ENCODE measurements at regions not wholly inside any gene's neighbourhood (a gene's known extent, or its start where the extent isn't known, plus 50 kb on each side); places are given as distances from the start of the nearest gene placed in this dataset.

DNA sequence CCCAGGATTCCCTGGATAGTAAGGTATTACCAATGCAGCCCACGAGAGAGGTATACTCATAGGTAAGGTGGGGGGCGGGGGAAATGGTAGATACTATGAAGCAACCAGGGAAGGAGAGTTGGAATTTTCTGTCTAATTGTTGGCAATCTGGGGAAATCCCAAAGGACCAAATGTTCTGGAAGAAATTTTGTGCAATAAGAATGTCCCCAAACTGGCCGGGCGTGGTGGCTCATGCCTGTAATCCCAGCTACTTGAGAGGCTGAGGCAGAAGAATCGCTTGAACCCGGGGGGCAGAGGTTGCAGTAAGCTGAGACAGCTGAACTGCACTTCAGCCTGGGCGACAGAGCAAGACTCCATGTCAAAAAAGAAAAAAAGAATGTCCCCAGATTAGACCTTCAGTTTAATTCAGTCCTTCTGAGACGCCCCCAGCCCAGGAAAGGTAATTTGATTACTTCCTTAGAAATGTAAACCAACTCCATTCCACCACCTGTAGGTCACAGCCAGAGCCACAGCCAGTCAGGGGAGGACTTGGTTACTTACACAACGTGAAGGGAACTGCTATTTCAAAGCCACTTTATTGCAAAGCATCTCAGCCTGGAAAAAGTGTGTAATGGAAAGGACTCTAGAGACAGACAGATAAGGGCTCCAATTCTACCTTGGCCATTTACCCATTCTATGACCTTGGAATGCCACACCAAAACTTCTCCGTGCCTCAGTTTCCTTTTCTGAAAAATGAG lies 50.0 kb upstream of the KLF4 start:
- TF ChIP-seq ZNF707 (tag by site-specific recombination; IDR thresholded peaks at IDR 0.05) (no peak), ZNF830 (tag by site-specific recombination; IDR thresholded peaks at IDR 0.05; ENCODE audit: low read depth) (no peak), ZNF394 (tag by site-specific recombination; IDR thresholded peaks at IDR 0.05; ENCODE audit: borderline replicate concordance) (no peak), ZNF670 (tag by site-specific recombination; IDR thresholded peaks at IDR 0.05; ENCODE audit: low read depth) (no peak)
- TF ChIP-seq, protein P1, sequence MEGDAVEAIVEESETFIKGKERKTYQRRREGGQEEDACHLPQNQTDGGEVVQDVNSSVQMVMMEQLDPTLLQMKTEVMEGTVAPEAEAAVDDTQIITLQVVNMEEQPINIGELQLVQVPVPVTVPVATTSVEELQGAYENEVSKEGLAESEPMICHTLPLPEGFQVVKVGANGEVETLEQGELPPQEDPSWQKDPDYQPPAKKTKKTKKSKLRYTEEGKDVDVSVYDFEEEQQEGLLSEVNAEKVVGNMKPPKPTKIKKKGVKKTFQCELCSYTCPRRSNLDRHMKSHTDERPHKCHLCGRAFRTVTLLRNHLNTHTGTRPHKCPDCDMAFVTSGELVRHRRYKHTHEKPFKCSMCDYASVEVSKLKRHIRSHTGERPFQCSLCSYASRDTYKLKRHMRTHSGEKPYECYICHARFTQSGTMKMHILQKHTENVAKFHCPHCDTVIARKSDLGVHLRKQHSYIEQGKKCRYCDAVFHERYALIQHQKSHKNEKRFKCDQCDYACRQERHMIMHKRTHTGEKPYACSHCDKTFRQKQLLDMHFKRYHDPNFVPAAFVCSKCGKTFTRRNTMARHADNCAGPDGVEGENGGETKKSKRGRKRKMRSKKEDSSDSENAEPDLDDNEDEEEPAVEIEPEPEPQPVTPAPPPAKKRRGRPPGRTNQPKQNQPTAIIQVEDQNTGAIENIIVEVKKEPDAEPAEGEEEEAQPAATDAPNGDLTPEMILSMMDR (tag by site-specific recombination; IDR thresholded peaks at IDR 0.05) = no peak
- TF ChIP-seq, protein P2, sequence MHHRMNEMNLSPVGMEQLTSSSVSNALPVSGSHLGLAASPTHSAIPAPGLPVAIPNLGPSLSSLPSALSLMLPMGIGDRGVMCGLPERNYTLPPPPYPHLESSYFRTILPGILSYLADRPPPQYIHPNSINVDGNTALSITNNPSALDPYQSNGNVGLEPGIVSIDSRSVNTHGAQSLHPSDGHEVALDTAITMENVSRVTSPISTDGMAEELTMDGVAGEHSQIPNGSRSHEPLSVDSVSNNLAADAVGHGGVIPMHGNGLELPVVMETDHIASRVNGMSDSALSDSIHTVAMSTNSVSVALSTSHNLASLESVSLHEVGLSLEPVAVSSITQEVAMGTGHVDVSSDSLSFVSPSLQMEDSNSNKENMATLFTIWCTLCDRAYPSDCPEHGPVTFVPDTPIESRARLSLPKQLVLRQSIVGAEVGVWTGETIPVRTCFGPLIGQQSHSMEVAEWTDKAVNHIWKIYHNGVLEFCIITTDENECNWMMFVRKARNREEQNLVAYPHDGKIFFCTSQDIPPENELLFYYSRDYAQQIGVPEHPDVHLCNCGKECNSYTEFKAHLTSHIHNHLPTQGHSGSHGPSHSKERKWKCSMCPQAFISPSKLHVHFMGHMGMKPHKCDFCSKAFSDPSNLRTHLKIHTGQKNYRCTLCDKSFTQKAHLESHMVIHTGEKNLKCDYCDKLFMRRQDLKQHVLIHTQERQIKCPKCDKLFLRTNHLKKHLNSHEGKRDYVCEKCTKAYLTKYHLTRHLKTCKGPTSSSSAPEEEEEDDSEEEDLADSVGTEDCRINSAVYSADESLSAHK (tag by site-specific recombination; IDR thresholded peaks at IDR 0.05) = no peak
